ENCODE measurements at regions not wholly inside any gene's neighbourhood (a gene's known extent, or its start where the extent isn't known, plus 50 kb on each side); places are given as distances from the start of the nearest gene placed in this dataset.

- DNase-seq (ENCODE audit: low read depth): no peak
- no peak overlapping the region for H3K4me3 ChIP-seq (ENCODE audit: low read depth, low read length)
- TF ChIP-seq CTCF (IDR thresholded peaks at IDR 0.05; ENCODE audit: control insufficient read depth, extremely low read depth, insufficient read depth): no peak
Observed at GRCh38 chr4:157502656-157503055, 282.1 kb downstream of the GRIA2 start.

- H3K4me3 ChIP-seq (ENCODE audit: low read depth, low read length): no peak overlapping the region
- no peak for TF ChIP-seq CTCF (IDR thresholded peaks at IDR 0.05; ENCODE audit: control insufficient read depth, extremely low read depth, insufficient read depth)
- no peak for DNase-seq (ENCODE audit: low read depth)
Observed at GRCh38 chr4:157459785-157460184, 239.3 kb downstream of the GRIA2 start.

- no peak for TF ChIP-seq CTCF (IDR thresholded peaks at IDR 0.05; ENCODE audit: control insufficient read depth, extremely low read depth, insufficient read depth)
- DNase-seq (ENCODE audit: low read depth): no peak
- no peak overlapping the region for H3K4me3 ChIP-seq (ENCODE audit: low read depth, low read length)
Observed at GRCh38 chr4:157447195-157447594, 226.7 kb downstream of the GRIA2 start.

GRCh38 chr4:157444014-157444413 lies 223.5 kb downstream of the GRIA2 start:
- no peak for TF ChIP-seq CTCF (IDR thresholded peaks at IDR 0.05; ENCODE audit: control insufficient read depth, extremely low read depth, insufficient read depth)
- no peak overlapping the region for H3K4me3 ChIP-seq (ENCODE audit: low read depth, low read length)
- DNase-seq (ENCODE audit: low read depth): no peak

- no peak for TF ChIP-seq CTCF (IDR thresholded peaks at IDR 0.05; ENCODE audit: control insufficient read depth, extremely low read depth, insufficient read depth)
- DNase-seq (ENCODE audit: low read depth): no peak
- no peak overlapping the region for H3K4me3 ChIP-seq (ENCODE audit: low read depth, low read length)
Observed at GRCh38 chr4:157443537-157443936, 223.0 kb downstream of the GRIA2 start.

GRCh38 chr4:157425897-157426296 lies 205.4 kb downstream of the GRIA2 start:
- H3K4me3 ChIP-seq (ENCODE audit: low read depth, low read length): no peak overlapping the region
- no peak for DNase-seq (ENCODE audit: low read depth)
- no peak for TF ChIP-seq CTCF (IDR thresholded peaks at IDR 0.05; ENCODE audit: control insufficient read depth, extremely low read depth, insufficient read depth)

- DNase-seq (ENCODE audit: low read depth): no peak
Observed at GRCh38 chr4:157423526-157424020, 203.0 kb downstream of the GRIA2 start.

More at GRCh38 chr4:157423526-157424020, 203.0 kb downstream of the GRIA2 start:
- no peak for TF ChIP-seq CTCF (IDR thresholded peaks at IDR 0.05; ENCODE audit: control insufficient read depth, extremely low read depth, insufficient read depth)
- H3K4me3 ChIP-seq (ENCODE audit: low read depth, low read length): no peak overlapping the region
